C4-2B (cell line): ENCODE measurements at regions not wholly inside any gene's neighbourhood (a gene's known extent, or its start where the extent isn't known, plus 50 kb on each side); places are given as distances from the start of the nearest gene placed in this dataset.
A peak's percentile ranks its signal among the peaks of the same experiment; 100 is the strongest.
"Not testable (repeated sequence)": the region's sequence is repeated elsewhere in the genome, so short reads cannot be mapped to it uniquely, and the experiment has no call there.

Source experiments
- H3K27ac ChIP-seq: fragments of 450-650 bp; 2 replicates; pipeline ENCODE4 v1.5.1; 2017
- ZFX ChIP-seq: fragments of 450-650 bp; IDR thresholded peaks from 2 replicates; pipeline ENCODE4 v1.6.1; 2017
- TF ChIP-seq, protein P1 (sequence below): fragments of 450-650 bp; conservative IDR thresholded peaks from 2 replicates; pipeline ENCODE4 v1.5.1; 2017; ENCODE audit warnings: mild to moderate bottlenecking

DNA sequence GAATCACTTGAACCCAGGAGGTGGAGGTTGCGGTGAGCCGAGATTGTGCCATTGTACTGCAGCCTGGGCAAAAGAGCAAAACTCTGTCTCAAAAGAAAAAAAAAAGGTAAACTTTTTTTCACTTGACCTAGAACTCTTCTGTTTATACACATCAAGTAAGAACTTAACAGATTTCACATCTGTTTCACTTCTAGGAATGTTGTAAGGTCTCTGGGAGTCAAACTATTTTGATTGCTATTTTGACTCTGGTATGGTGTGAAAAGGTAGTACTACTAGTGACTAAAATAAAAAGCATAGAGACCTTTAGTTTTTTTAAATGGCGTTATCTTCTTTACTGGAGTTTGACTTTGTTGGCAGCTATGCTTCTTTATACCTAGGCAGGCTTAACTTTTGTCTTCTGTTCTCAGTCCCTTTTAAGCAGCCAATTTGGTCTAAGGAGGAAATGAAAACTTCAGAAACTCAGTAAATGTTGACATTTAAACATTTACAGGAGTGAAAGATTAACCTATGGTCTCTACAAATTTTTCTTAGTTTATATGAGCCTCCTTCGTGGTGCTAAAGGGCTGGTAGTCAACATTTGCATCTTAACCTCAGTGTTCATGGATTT lies 84.7 kb downstream of the METTL2B start:
- H3K27ac ChIP-seq: not testable (repeated sequence)

DNA sequence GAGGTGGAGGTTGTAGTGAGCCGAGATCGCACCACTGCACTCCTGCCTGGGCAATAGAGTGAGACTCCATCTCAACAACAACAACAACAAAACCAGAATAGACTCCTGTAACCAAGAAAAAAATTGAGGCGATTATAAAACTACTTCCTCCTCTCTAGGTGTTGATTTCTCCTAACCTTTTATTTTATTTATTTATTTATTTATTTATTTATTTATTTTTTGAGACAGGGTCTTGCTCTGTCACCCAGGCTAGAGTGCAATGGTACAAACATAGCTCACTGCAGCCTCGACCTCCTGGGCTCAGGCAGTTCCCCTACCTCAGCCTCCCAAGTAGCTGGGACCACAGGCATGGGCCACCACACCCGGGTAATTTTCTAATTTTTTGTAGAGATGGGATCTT lies 86.2 kb downstream of the METTL2B start:
- H3K27ac ChIP-seq: not testable (repeated sequence)

DNA sequence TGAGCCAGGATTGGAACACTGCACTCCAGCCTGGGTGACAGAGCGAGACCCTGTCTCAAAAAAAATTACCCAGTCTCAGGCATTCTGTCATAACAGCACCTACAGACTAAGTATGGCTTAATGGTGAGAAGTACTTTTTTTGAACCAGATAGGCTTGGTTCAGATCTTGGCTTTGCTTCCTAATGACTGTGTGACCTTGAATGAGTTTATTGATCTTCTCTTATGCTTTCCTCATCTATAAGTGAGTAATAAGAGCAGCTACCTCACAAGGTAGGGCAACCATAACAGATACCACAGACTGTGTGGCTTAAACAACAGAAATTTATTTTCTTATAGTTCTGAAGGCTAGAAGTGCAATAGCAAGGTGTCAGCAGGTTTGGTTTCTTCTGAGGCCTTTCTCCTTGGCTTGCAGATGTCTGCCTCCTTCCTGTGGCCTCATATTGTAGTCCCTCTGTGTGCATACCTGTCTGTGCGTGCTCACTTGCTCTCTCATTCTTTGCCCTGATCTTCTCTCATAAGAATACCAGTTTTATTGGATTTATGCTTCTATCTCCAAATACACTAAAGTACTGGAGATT lies 87.7 kb downstream of the METTL2B start:
- not testable (repeated sequence) for H3K27ac ChIP-seq

DNA sequence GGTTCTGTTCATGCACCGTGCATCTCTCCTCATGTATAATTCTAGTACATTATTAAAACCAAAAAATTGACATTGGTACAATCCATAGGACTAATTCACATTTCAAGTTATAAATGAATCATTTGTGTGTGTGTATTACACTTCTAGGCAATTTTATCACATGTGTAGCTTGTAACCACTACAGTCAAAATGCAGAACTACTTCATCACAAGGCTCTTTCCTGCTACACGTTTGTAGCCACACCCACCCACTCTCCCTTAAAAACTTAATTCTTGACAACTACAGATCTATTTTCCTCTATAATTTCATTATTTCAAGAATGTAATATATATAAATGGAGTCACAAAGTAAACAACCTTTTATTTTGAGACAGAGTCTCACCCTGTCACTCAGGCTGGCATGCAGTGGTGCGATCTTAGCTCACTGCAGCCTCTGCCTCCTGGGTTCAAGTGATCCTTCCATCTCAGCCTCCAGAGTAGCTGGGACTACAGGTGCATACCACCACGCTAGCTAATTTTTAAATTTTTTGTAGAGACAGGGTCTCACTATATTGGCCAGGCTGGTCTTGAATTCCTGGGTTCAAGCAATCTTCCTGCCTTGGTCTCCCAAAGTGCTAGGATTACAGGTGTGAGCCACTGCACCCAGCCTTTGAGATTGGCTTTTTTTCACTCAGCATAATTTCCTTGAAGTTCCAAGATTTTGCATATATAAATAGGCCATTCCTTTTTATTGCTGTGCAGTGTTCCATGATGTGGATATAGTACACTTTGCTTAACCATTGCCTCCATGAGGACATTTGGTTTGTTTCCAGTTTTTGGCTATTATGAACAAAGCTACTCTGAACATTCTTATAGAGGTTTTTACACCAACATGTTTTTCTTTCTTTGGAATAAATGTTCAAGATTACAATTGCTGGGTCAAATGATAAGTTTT lies 88.7 kb downstream of the METTL2B start:
- H3K27ac ChIP-seq: peak overlapping the region; percentile 40; the same call in 1 of the 2 replicates

DNA sequence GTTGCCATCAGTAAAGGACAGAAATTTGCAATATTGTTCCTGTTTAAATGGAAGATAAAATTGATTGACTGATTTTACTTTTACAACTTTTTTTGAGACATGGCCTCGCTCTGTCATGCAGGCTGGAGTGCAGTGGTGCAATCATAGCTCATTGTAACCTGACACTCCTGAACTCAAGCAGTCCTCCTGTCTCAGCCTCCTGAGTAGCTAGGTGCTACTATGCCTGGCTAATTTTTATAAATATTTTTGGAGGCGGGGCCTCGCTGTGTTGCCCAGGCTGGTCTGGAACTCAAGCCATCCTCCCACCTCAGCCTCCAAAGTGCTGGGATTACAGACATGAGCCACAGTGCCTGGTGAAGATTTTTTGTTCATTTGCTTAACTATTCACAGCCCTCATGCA lies 96.8 kb upstream of the GARIN1A start:
- not testable (repeated sequence) for H3K27ac ChIP-seq

DNA sequence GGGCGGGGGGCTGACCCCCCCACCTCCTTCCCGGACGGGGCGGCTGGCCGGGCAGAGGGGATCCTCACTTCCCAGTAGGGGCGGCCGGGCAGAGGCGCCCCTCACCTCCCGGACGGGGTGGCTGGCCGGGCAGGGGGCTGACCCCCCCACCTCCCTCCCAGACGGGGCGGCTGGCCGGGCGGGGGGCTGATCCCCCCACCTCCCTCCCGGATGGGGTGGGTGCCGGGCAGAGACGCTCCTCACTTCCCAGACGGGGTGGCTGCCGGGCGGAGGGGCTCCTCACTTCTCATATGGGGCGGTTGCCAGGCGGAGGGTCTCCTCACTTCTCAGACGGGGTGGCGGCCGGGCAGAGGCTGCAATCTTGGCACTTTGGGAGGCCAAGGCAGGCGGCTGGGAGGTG lies 95.1 kb upstream of the GARIN1A start:
- not testable (repeated sequence) for H3K27ac ChIP-seq

DNA sequence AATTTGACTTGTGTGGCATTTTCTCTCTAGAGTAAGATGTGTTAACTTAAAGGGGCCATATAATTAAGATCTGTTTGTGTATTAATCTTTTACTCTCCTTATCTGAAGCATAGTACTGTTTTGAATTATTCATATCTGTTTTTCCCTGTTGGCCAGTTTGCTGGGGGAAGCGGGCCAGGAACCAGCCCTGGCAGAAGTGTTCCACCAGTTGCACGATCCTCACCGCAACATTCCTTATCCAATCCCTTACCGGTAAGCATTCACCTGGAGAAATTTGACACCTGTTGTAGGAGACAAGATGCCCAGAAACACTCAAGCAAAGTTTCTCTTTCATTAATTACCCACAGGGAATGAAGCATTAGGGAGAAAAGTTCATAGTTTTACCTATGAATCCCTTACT lies 92.2 kb upstream of the GARIN1A start:
- H3K27ac ChIP-seq: not testable (repeated sequence)

DNA sequence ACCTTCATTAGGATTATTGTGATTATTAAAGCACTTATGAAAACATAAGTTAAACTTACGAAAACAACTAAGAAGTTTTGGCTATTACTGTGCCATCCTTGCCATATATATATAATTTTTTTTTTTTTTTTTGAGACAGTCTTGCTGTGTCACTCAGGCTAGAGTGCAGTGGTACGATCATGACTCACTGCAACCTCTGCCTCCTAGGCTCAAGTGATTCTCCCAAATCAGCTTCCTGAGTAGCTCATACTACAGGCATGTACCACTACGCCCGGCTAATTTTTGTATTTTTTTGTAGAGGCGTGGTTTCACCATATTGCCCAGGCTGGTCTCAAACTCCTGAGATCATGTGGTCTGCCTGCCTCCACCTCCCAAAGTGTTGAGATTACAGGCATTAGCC lies 91.0 kb upstream of the GARIN1A start:
- not testable (repeated sequence) for H3K27ac ChIP-seq

DNA sequence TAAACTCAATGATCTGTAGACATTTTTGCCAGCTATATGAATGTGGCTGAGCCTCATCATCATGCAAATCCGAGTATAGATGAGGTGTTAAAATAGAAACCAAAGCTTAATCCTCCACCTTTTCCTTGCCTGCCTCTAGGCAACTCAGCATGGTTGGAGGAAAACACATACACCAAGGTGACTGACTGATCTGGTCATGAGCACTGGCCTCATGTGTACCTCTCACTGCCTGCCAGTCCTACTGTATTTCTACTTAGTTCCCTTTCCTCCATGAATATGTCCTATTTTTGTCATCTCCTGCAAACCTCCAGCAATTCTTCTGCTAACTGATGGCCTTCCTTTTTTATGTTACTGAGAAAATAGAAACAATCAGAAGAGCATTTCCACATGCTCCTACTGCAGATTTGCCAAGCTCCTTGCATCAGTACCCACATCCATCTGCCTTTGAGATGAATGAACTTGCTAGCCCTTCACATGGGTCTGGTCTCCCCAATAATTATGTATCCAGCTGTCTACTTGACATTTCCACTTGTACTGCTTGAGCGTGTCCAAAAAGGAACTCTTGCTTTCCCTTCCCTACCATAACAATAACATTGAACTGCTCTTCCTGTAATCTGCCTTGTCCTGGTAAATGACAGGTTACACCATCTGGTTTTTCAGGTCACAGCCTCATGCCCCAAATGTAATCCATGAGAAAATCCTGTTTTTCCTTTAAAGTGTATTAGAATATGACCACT lies 90.1 kb upstream of the GARIN1A start:
- not testable (repeated sequence) for H3K27ac ChIP-seq

DNA sequence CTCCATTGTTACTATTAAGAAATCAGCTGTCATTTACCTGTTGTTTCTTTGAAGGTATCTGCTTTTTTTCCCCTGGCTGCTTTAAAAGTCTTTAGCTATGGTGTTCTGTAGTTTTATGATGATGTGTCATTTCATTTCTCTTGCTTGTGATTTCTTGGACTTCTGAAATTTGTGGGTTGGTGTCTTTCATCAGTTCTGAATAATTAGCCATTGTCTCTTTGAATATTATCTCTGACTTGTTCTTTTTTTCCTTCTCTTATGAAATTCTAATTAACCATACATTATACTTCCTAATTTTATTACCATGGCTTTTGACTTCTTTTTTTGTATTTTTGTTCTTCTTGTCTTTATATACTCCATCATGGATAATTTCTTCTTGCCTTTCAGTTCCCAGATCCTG lies 85.4 kb upstream of the GARIN1A start:
- not testable (repeated sequence) for H3K27ac ChIP-seq

DNA sequence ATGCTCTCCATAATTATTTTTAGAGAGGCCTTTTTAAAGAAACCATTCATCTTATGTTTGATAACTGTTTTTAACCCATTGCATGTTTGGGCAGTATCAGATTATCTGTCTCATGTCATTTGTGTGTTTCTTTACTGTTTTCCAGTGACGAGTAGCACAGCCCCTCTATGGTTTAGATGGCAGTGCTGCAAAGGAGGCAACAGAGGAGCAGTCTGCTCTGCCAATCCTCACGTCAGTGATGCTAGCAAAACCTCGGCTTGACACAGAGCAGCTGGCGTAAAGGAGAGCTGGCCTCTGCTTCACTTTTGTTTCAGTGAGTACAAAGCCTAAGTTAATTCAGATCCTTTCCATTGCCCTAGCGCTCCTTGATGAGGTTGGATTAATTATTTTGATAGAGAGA lies 80.4 kb upstream of the GARIN1A start:
- no peak for TF ChIP-seq ZFX
- TF ChIP-seq, protein P1, sequence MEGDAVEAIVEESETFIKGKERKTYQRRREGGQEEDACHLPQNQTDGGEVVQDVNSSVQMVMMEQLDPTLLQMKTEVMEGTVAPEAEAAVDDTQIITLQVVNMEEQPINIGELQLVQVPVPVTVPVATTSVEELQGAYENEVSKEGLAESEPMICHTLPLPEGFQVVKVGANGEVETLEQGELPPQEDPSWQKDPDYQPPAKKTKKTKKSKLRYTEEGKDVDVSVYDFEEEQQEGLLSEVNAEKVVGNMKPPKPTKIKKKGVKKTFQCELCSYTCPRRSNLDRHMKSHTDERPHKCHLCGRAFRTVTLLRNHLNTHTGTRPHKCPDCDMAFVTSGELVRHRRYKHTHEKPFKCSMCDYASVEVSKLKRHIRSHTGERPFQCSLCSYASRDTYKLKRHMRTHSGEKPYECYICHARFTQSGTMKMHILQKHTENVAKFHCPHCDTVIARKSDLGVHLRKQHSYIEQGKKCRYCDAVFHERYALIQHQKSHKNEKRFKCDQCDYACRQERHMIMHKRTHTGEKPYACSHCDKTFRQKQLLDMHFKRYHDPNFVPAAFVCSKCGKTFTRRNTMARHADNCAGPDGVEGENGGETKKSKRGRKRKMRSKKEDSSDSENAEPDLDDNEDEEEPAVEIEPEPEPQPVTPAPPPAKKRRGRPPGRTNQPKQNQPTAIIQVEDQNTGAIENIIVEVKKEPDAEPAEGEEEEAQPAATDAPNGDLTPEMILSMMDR: no peak
- no peak overlapping the region for H3K27ac ChIP-seq

DNA sequence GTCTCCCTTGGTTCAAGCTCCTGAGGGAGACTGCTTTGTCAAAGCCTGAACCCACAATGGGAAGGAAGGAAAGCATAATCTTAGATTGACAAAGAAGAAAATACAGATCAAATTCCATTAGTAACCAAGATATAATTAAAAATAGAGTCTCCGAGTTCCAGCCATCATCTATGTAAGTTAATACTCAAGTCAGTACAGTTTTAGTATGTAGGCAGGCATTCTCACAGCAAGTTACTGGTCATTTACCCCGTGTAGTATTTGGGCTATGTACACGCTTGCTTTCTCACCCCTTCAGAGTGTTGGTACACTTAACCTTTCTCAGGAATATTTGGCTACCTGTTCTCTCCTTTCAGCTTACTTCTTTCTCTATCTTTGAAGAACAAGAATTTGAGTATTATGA lies 79.9 kb upstream of the GARIN1A start:
- H3K27ac ChIP-seq: not testable (repeated sequence)

DNA sequence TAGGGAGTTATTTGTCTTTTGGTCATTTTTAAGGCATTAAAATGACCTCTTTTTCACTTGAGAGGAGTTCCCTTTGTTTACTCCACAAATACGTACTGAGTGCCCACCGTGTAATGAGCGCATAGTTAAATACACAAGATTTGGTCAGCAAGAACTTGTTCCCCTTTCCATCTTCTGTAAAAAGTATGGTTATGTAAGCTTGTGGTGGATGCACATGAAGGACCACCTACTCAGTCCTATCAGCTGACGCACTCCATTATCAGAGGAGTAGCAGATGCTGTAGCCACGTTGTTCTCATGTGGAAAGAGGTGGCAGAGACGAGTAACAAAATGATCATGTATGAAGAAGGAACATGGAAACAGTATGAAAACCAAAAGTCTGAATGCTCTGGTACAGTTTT lies 78.0 kb upstream of the GARIN1A start:
- H3K27ac ChIP-seq: not testable (repeated sequence)

DNA sequence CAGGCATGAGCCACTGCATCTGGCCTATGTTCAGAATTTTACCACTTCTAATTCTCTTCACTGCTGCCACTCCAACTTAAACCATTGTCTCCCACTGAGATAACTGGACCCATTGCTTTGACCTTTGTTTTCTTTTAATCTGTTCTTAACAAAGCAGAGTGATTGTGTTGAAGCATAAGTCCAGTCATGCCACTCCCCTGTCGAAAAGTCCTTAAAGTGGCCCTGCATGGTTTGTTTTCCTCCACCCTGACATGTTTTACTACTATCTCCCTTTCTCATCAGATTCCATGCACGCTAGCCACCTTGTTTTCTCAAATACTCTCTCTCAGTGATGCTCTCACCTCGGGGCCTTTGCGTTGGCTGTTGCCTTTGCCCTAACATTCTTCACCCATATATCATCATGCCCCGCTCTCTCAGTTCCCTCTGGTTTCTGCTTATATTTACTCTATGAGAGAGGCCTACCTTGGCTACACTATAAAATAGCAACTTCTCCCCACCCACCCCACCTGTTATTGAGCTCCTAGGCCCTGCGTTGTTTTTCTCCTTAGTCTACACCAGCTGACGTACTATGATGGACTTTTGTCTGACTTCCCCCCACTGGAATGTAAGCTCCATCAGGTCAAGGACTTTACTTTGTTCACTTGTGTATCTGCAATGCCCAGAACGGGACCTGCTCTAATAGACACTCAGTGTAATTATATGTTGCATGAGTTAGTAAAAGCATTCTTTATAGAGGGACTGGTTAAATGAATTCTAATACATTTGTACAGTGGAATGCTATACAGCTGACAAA lies 75.6 kb upstream of the GARIN1A start:
- H3K27ac ChIP-seq: not testable (repeated sequence)

DNA sequence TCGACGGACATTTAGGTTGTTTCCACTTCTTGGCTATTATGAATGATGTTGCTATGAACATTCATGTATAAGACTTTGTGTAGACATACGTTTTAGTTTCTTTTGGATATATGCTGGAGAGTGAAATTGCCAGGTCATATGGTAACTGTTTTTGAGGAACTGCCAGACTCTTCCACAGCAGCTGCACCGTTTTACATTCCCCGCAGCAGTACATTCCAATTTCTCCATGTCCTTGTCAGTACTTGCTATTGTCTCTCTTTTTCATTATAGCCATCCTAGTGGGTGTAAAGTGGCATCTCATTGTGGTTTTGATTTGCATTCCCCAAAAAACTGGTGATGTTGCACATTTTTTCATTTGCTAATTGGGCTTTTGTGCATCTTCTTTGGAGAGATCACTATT lies 73.1 kb upstream of the GARIN1A start:
- not testable (repeated sequence) for H3K27ac ChIP-seq
